Hematopoietic multipotent progenitor cell (in vitro differentiated cells): ENCODE measurements at regions not wholly inside any gene's neighbourhood (a gene's known extent, or its start where the extent isn't known, plus 50 kb on each side); places are given as distances from the start of the nearest gene placed in this dataset.

ENCODE experiments used
- DNase-seq, 3 donors: peaks; one replicate each; pipeline ENCODE4 v3.0.0-alpha.2; 2011 to 2015; ENCODE audit warnings: low read depth in 2 of 3, low spot score in 2 of 3

- no peak for DNase-seq
Measured at GRCh38 chr13:108525827-108526226, 103.6 kb upstream of the MYO16 start.

GRCh38 chr13:108526286-108526685 is 103.1 kb upstream of the MYO16 start:
- no peak for DNase-seq

- no peak for DNase-seq
Measured at GRCh38 chr13:108527844-108528243, 101.6 kb upstream of the MYO16 start.

GRCh38 chr13:108528303-108528702 is 101.1 kb upstream of the MYO16 start:
- no peak for DNase-seq

- no peak for DNase-seq
Measured at GRCh38 chr13:108533842-108534241, 95.6 kb upstream of the MYO16 start.

- no peak for DNase-seq
Measured at GRCh38 chr13:108534728-108535127, 94.7 kb upstream of the MYO16 start.

GRCh38 chr13:108549934-108550333 is 79.5 kb upstream of the MYO16 start:
- no peak for DNase-seq

- no peak for DNase-seq
Measured at GRCh38 chr13:108551674-108552073, 77.7 kb upstream of the MYO16 start.

- no peak for DNase-seq
Measured at GRCh38 chr13:108558489-108558888, 70.9 kb upstream of the MYO16 start.

GRCh38 chr13:108560093-108560492 is 69.3 kb upstream of the MYO16 start:
- no peak for DNase-seq

GRCh38 chr13:108561149-108561548 is 68.3 kb upstream of the MYO16 start:
- no peak for DNase-seq

GRCh38 chr13:108566413-108567170 is 62.8 kb upstream of the MYO16 start:
- DNase-seq: no peak

GRCh38 chr13:108572782-108573211 is 56.6 kb upstream of the MYO16 start:
- no peak for DNase-seq

GRCh38 chr13:108573455-108573854 is 56.0 kb upstream of the MYO16 start:
- DNase-seq: no peak

- no peak for DNase-seq
Measured at GRCh38 chr13:108574856-108575255, 54.6 kb upstream of the MYO16 start.

GRCh38 chr13:108575430-108575829 is 54.0 kb upstream of the MYO16 start:
- DNase-seq: no peak
